ENCODE measurements at regions not wholly inside any gene's neighbourhood (a gene's known extent, or its start where the extent isn't known, plus 50 kb on each side); places are given as distances from the start of the nearest gene placed in this dataset.

- DNase-seq (ENCODE audit: insufficient read length, low spot score), result no peak
- FAIRE-seq, result no peak
Observed at GRCh38 chr1:199161766-199162303, 523.0 kb downstream of the PTPRC start.

GRCh38 chr1:199163267-199163666 is 524.4 kb downstream of the PTPRC start:
- FAIRE-seq, result no peak
- DNase-seq (ENCODE audit: insufficient read length, low spot score), result no peak
- TF ChIP-seq POLR2A (IDR thresholded peaks at IDR 0.05; ENCODE audit: low read depth, low read length) (no peak), POU2F2 (IDR thresholded peaks at IDR 0.05; ENCODE audit: low read depth, low read length) (no peak), TAF1 (IDR thresholded peaks at IDR 0.05; ENCODE audit: low read depth, low read length) (no peak), POLR2AphosphoS5 (IDR thresholded peaks at IDR 0.05; ENCODE audit: low read depth, low read length) (no peak), PAX5 (IDR thresholded peaks at IDR 0.05; ENCODE audit: insufficient read depth, low read length, severe bottlenecking) (no peak), SPI1 (IDR thresholded peaks at IDR 0.05; ENCODE audit: low read depth, low read length) (no peak)

More at GRCh38 chr1:199161766-199162303, 523.0 kb downstream of the PTPRC start:
- no peak for TF ChIP-seq SPI1 (IDR thresholded peaks at IDR 0.05; ENCODE audit: low read depth, low read length)
- no peak for TF ChIP-seq POLR2AphosphoS5 (IDR thresholded peaks at IDR 0.05; ENCODE audit: low read depth, low read length)
- no peak for TF ChIP-seq POU2F2 (IDR thresholded peaks at IDR 0.05; ENCODE audit: low read depth, low read length)
- no peak for TF ChIP-seq TAF1 (IDR thresholded peaks at IDR 0.05; ENCODE audit: low read depth, low read length)
- TF ChIP-seq POLR2A (IDR thresholded peaks at IDR 0.05; ENCODE audit: low read depth, low read length), result no peak
- TF ChIP-seq PAX5 (IDR thresholded peaks at IDR 0.05; ENCODE audit: insufficient read depth, low read length, severe bottlenecking), result no peak

GRCh38 chr1:199163670-199164069 is 524.8 kb downstream of the PTPRC start:
- DNase-seq (ENCODE audit: insufficient read length, low spot score) (no peak), FAIRE-seq (no peak)
- TF ChIP-seq POLR2A (IDR thresholded peaks at IDR 0.05; ENCODE audit: low read depth, low read length), result no peak
- no peak for TF ChIP-seq PAX5 (IDR thresholded peaks at IDR 0.05; ENCODE audit: insufficient read depth, low read length, severe bottlenecking)
- TF ChIP-seq POLR2AphosphoS5 (IDR thresholded peaks at IDR 0.05; ENCODE audit: low read depth, low read length), result no peak
- TF ChIP-seq SPI1 (IDR thresholded peaks at IDR 0.05; ENCODE audit: low read depth, low read length), result no peak
- TF ChIP-seq POU2F2 (IDR thresholded peaks at IDR 0.05; ENCODE audit: low read depth, low read length), result no peak
- TF ChIP-seq TAF1 (IDR thresholded peaks at IDR 0.05; ENCODE audit: low read depth, low read length), result no peak

- FAIRE-seq (no peak), DNase-seq (ENCODE audit: insufficient read length, low spot score) (no peak)
- TF ChIP-seq SPI1 (IDR thresholded peaks at IDR 0.05; ENCODE audit: low read depth, low read length) (no peak), POLR2AphosphoS5 (IDR thresholded peaks at IDR 0.05; ENCODE audit: low read depth, low read length) (no peak), TAF1 (IDR thresholded peaks at IDR 0.05; ENCODE audit: low read depth, low read length) (no peak), POLR2A (IDR thresholded peaks at IDR 0.05; ENCODE audit: low read depth, low read length) (no peak), PAX5 (IDR thresholded peaks at IDR 0.05; ENCODE audit: insufficient read depth, low read length, severe bottlenecking) (no peak), POU2F2 (IDR thresholded peaks at IDR 0.05; ENCODE audit: low read depth, low read length) (no peak)
Observed at GRCh38 chr1:199167460-199167859, 528.6 kb downstream of the PTPRC start.

DNA sequence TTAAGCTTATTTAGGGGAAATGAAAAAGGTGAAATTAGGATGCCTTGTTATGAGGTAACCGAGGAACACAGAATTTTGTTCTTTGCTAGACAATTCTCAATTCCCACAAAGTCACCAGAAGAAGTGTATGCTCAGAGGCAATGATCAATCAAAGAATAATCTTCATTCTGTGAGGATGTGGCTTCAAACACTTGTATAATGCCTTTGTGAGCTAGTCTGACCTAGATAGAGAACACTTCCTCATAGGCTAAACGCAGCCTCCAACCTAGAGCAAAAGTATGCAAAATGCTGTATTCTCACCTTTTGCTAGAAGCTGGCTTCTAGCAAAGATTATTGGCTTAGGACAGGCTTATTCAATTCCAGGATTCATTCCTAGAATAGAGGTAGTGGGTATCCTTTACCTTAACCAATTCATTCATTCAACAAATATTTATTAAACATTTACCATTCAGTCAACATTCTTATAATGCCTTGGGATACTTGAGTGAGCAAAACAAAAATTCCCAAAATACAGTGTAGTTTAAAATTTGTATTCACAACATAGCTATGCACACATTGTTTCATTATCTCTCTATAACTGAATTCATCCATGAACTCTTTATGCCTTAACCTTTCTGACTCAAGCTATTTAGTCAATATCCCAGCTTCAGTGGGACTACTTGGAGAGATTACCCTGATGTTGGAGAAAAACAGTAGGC is 530.2 kb downstream of the PTPRC start:
- TF ChIP-seq SPI1 (IDR thresholded peaks at IDR 0.05; ENCODE audit: low read depth, low read length) (peak; percentile 65), POLR2AphosphoS5 (IDR thresholded peaks at IDR 0.05; ENCODE audit: low read depth, low read length) (no peak)
- FAIRE-seq (no peak), DNase-seq (ENCODE audit: insufficient read length, low spot score) (no peak)

GRCh38 chr1:199170711-199171110 is 531.9 kb downstream of the PTPRC start:
- TF ChIP-seq POLR2AphosphoS5 (IDR thresholded peaks at IDR 0.05; ENCODE audit: low read depth, low read length) (no peak), POLR2A (IDR thresholded peaks at IDR 0.05; ENCODE audit: low read depth, low read length) (no peak), SPI1 (IDR thresholded peaks at IDR 0.05; ENCODE audit: low read depth, low read length) (no peak), POU2F2 (IDR thresholded peaks at IDR 0.05; ENCODE audit: low read depth, low read length) (no peak), TAF1 (IDR thresholded peaks at IDR 0.05; ENCODE audit: low read depth, low read length) (no peak), PAX5 (IDR thresholded peaks at IDR 0.05; ENCODE audit: insufficient read depth, low read length, severe bottlenecking) (no peak)
- DNase-seq (ENCODE audit: insufficient read length, low spot score) (no peak), FAIRE-seq (no peak)

GRCh38 chr1:199172171-199173124 is 533.6 kb downstream of the PTPRC start:
- FAIRE-seq, result peak; percentile 69

GRCh38 chr1:199173356-199173755 is 534.5 kb downstream of the PTPRC start:
- FAIRE-seq, result peak; percentile 74
- no peak for DNase-seq (ENCODE audit: insufficient read length, low spot score)
- TF ChIP-seq POLR2A (IDR thresholded peaks at IDR 0.05; ENCODE audit: low read depth, low read length), result no peak
- TF ChIP-seq SPI1 (IDR thresholded peaks at IDR 0.05; ENCODE audit: low read depth, low read length), result peak; percentile 68
- TF ChIP-seq PAX5 (IDR thresholded peaks at IDR 0.05; ENCODE audit: insufficient read depth, low read length, severe bottlenecking), result no peak

More at GRCh38 chr1:199172171-199173124, 533.6 kb downstream of the PTPRC start:
- TF ChIP-seq POLR2A (IDR thresholded peaks at IDR 0.05; ENCODE audit: low read depth, low read length) (no peak), POU2F2 (IDR thresholded peaks at IDR 0.05; ENCODE audit: low read depth, low read length) (no peak), SPI1 (IDR thresholded peaks at IDR 0.05; ENCODE audit: low read depth, low read length) (no peak), POLR2AphosphoS5 (IDR thresholded peaks at IDR 0.05; ENCODE audit: low read depth, low read length) (no peak), TAF1 (IDR thresholded peaks at IDR 0.05; ENCODE audit: low read depth, low read length) (no peak), PAX5 (IDR thresholded peaks at IDR 0.05; ENCODE audit: insufficient read depth, low read length, severe bottlenecking) (no peak)
- DNase-seq (ENCODE audit: insufficient read length, low spot score), result no peak

GRCh38 chr1:199174336-199174735 is 535.5 kb downstream of the PTPRC start:
- FAIRE-seq (peak; percentile 26), DNase-seq (ENCODE audit: insufficient read length, low spot score) (no peak)
- TF ChIP-seq POLR2A (IDR thresholded peaks at IDR 0.05; ENCODE audit: low read depth, low read length) (no peak), PAX5 (IDR thresholded peaks at IDR 0.05; ENCODE audit: insufficient read depth, low read length, severe bottlenecking) (no peak), TAF1 (IDR thresholded peaks at IDR 0.05; ENCODE audit: low read depth, low read length) (no peak), POU2F2 (IDR thresholded peaks at IDR 0.05; ENCODE audit: low read depth, low read length) (no peak), SPI1 (IDR thresholded peaks at IDR 0.05; ENCODE audit: low read depth, low read length) (no peak), POLR2AphosphoS5 (IDR thresholded peaks at IDR 0.05; ENCODE audit: low read depth, low read length) (no peak)
